GM12872 (cell line): ENCODE measurements at regions not wholly inside any gene's neighbourhood (a gene's known extent, or its start where the extent isn't known, plus 50 kb on each side); places are given as distances from the start of the nearest gene placed in this dataset.

Experiments used
- CTCF ChIP-seq: IDR thresholded peaks from 3 replicates; pipeline ENCODE4 v1.5.1; 2011; ENCODE audit warnings: low read depth, mild to moderate bottlenecking, low read length, moderate library complexity; ENCODE audit not compliant: insufficient read depth

GRCh38 chr1:30409476-30410152, 313.8 kb downstream of the MATN1 start:
- TF ChIP-seq CTCF: no peak

GRCh38 chr1:30407865-30408580, 315.4 kb downstream of the MATN1 start:
- no peak for TF ChIP-seq CTCF

- no peak for TF ChIP-seq CTCF
Observed at GRCh38 chr1:30406996-30407864, 316.2 kb downstream of the MATN1 start.

- no peak for TF ChIP-seq CTCF
Observed at GRCh38 chr1:30405631-30406212, 317.7 kb downstream of the MATN1 start.

GRCh38 chr1:30405081-30405480, 318.3 kb downstream of the MATN1 start:
- TF ChIP-seq CTCF: no peak

- TF ChIP-seq CTCF: no peak
Observed at GRCh38 chr1:30404341-30404740, 319.0 kb downstream of the MATN1 start.

GRCh38 chr1:30403726-30404125, 319.7 kb downstream of the MATN1 start:
- TF ChIP-seq CTCF: no peak
